ENCODE measurements at regions not wholly inside any gene's neighbourhood (a gene's known extent, or its start where the extent isn't known, plus 50 kb on each side); places are given as distances from the start of the nearest gene placed in this dataset.

- DNase-seq, result no peak
These were observed 466.8 kb downstream of the SOX6 start for GRCh38 chr11:15889363-15890030.

- no peak for DNase-seq
These were observed 466.2 kb downstream of the SOX6 start for GRCh38 chr11:15890031-15890713.

- no peak for DNase-seq
These were observed 463.3 kb downstream of the SOX6 start for GRCh38 chr11:15893080-15893492.

- DNase-seq, result no peak
These were observed 460.3 kb downstream of the SOX6 start for GRCh38 chr11:15896026-15896425.

GRCh38 chr11:15896530-15896929 lies 459.8 kb downstream of the SOX6 start:
- DNase-seq, result no peak

- no peak for DNase-seq
These were observed 459.0 kb downstream of the SOX6 start for GRCh38 chr11:15897211-15897960.

- DNase-seq, result no peak
These were observed 455.3 kb downstream of the SOX6 start for GRCh38 chr11:15901054-15901453.

- DNase-seq, result no peak
These were observed 454.6 kb downstream of the SOX6 start for GRCh38 chr11:15901790-15902189.

GRCh38 chr11:15903246-15903645 lies 453.1 kb downstream of the SOX6 start:
- DNase-seq, result no peak

- DNase-seq, result no peak
These were observed 450.8 kb downstream of the SOX6 start for GRCh38 chr11:15905366-15906104.

GRCh38 chr11:15906481-15907035 lies 449.8 kb downstream of the SOX6 start:
- DNase-seq, result no peak

- no peak for DNase-seq
These were observed 448.5 kb downstream of the SOX6 start for GRCh38 chr11:15907806-15908205.

- no peak for DNase-seq
These were observed 446.3 kb downstream of the SOX6 start for GRCh38 chr11:15909937-15910598.

- DNase-seq, result no peak
These were observed 445.6 kb downstream of the SOX6 start for GRCh38 chr11:15910761-15911160.

GRCh38 chr11:15911377-15912044 lies 444.8 kb downstream of the SOX6 start:
- DNase-seq, result no peak

GRCh38 chr11:15912291-15912690 lies 444.1 kb downstream of the SOX6 start:
- DNase-seq, result no peak

GRCh38 chr11:15912825-15913224 lies 443.5 kb downstream of the SOX6 start:
- no peak for DNase-seq

- no peak for DNase-seq
These were observed 443.1 kb downstream of the SOX6 start for GRCh38 chr11:15913261-15913660.

Measured in NCI-H1417 treated with DMSO at 0.1 percent for 48 hours (cell line).